ENCODE measurements at regions not wholly inside any gene's neighbourhood (a gene's known extent, or its start where the extent isn't known, plus 50 kb on each side); places are given as distances from the start of the nearest gene placed in this dataset.

DNA sequence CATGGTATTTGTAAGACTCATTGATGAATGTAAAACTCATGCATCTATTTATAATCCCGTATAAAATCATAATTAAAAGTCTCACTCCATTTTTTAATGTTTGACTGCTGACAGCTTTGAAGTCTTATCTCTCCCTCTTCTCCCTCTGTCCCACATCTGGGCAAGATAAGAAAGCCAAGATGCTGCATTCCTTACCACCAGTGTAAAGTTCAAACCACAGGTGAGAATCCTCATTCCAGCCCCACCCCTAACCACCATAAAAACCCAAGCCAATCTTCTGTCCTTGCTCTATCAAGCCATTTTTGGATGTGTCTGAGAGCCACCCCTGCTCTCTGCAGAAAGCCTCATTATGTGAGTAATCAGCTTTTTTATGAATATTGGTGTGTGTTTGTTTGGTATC is 59.3 kb upstream of the MAGED1 start:
- no peak for TF ChIP-seq POLR2A (IDR thresholded peaks at IDR 0.05)
- TF ChIP-seq, protein P1, sequence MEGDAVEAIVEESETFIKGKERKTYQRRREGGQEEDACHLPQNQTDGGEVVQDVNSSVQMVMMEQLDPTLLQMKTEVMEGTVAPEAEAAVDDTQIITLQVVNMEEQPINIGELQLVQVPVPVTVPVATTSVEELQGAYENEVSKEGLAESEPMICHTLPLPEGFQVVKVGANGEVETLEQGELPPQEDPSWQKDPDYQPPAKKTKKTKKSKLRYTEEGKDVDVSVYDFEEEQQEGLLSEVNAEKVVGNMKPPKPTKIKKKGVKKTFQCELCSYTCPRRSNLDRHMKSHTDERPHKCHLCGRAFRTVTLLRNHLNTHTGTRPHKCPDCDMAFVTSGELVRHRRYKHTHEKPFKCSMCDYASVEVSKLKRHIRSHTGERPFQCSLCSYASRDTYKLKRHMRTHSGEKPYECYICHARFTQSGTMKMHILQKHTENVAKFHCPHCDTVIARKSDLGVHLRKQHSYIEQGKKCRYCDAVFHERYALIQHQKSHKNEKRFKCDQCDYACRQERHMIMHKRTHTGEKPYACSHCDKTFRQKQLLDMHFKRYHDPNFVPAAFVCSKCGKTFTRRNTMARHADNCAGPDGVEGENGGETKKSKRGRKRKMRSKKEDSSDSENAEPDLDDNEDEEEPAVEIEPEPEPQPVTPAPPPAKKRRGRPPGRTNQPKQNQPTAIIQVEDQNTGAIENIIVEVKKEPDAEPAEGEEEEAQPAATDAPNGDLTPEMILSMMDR (IDR thresholded peaks at IDR 0.05), result no peak

Data from prostate gland (tissue), 2 donors.